Heart right ventricle (tissue), 16 donors: ENCODE measurements at regions not wholly inside any gene's neighbourhood (a gene's known extent, or its start where the extent isn't known, plus 50 kb on each side); places are given as distances from the start of the nearest gene placed in this dataset.

Experiments used
- ATAC-seq, 8 donors: fragments of 200-7000 bp; cut with Tn5 transposase; one replicate each; pipeline ENCODE4 v1.9.1; 2020; ENCODE audit warnings: mild to moderate bottlenecking in 8 of 8, moderate library complexity in 8 of 8, moderate number of reproducible peaks in 1 of 8
- DNase-seq, 2 donors: peaks; one replicate each; pipeline ENCODE4 v3.0.0-alpha.2; 2020
- H3K27ac ChIP-seq, 10 donors: fragments of 200-600 bp; sonication (generic) in 2 of 10; one replicate each; pipeline versions ENCODE4 v1.5.0 to v1.8.0; 2020 to 2022; ENCODE audit warnings: mild to moderate bottlenecking in 3 of 10
- H3K27me3 ChIP-seq, 7 donors: fragments of 200-600 bp; one replicate each; pipeline ENCODE4 v1.8.0; 2021 to 2022; ENCODE audit warnings: mild to moderate bottlenecking in 2 of 7
- H3K36me3 ChIP-seq, 9 donors: fragments of 200-600 bp; sonication (generic) in 1 of 9; one replicate each; pipeline versions ENCODE4 v1.5.0 to v1.8.0; 2020 to 2022; ENCODE audit warnings: mild to moderate bottlenecking in 2 of 9
- H3K4me1 ChIP-seq, 9 donors: fragments of 200-600 bp; sonication (generic) in 1 of 9; one replicate each; pipeline versions ENCODE4 v1.5.0 to v1.8.0; 2020 to 2022; ENCODE audit warnings: mild to moderate bottlenecking in 4 of 9
- H3K4me3 ChIP-seq, 10 donors: fragments of 200-600 bp; sonication (generic) in 2 of 10; one replicate each; pipeline versions ENCODE4 v1.5.0 to v1.8.0; 2020 to 2022; ENCODE audit warnings: mild to moderate bottlenecking in 7 of 10, moderate library complexity in 2 of 10
- H3K9me3 ChIP-seq, 11 donors: fragments of 200-600 bp in 10 of 11; sonication (generic) in 2 of 11; one replicate each; pipeline versions ENCODE4 v1.5.0 to v1.8.0; 2013 to 2022; ENCODE audit warnings: mild to moderate bottlenecking in 2 of 11, control low read depth in 1 of 11, moderate library complexity in 1 of 11
- WGBS, 2 donors: extraction: QIAGEN DNeasy Blood & Tissue Kit; methylation state at CpG; one replicate each; pipeline ENCODE4 v1.1.7; 2013; ENCODE audit warnings: inconsistent platforms in 1 of 2; 5-methylcytosine and 5-hydroxymethylcytosine counted together
- intact Hi-C, 10 donors: fragments of 100-400 bp; cut with DNase I; formaldehyde crosslinking; loops; one replicate each; pipeline versions ENCODE4 v1.11.1 to v1.14.2; 2022
- TF ChIP-seq, protein P1 (sequence below), 9 donors: fragments of 200-600 bp; sonication (generic) in 2 of 9; IDR thresholded peaks; one replicate each; pipeline versions ENCODE4 v1.5.0 to v1.8.0; 2021 to 2022; ENCODE audit warnings: antibody characterized with exemption in 9 of 9, mild to moderate bottlenecking in 5 of 9, moderate library complexity in 1 of 9
- donor health status: Arrhythmogenic right ventricular cardiomyopathy.
- donor health status: ischemic (EF 13 %, LVEDD 7.1; RV severe dilation, severe dysfunction).
- donor health status: healthy with polysubstance abuse.
- donor health status: DM: no; HTN: yes; CAD: no.
- donor health status: DM: no; HTN: no; CAD: no.
- donor health status: ischemic (EF 25% LVEDD 6.9; RV normal size, moderate dysfunction).
- donor health status: ischemic (EF 25% LVEDD 5.7; RV mildly dilated, moderate dysfunction).
- donor health status: healthy.
- donor health status: DM: yes; HTN: yes; CAD: no.
- donor health status: Ischemic cardiomyopathy.
- donor health status: ischemic (EF 35%, LVEDD 5.7; RV mildly dilated, moderate dysfunction).
- donor health status: nonischemic (EF 11% LVEDD 7.7; RV severe dilation, severe dysfunction).
- donor health status: DM: yes; HTN: yes; CAD: no.
- donor health status: PGD.
- donor health status: ischemic (EF 29% LVEDD 5.4; RV normal size, mild dysfunction).
- donor health status: nonischemic (EF 23%, LVEDD 6.1; RV moderate dilation, normal function).

DNA sequence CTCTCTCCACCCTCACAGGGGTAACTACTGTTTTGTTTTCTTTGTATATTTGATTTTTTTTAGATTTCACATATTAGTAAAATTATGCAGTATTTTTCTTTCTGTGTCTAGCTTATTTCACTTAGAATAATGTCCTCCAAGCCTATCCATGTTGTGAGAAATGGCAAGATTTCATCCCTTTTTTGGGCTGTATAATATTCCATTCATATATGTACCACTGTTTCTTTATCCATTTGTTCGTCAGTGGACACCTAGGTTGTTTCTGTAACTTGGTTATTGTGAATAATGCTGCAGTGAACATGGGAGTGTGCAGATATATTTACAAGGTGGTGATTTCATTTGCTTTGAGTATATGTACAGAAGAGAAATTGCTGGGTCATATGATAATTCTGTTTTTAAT, 144.0 kb upstream of the CHD1 start:
- no peak for DNase-seq
- H3K4me3 ChIP-seq, result no peak overlapping the region
- H3K4me1 ChIP-seq, result peaks cover 0 to 9% (median 0%) of the 10 kb centered on the region in 9 donors
- H3K27me3 ChIP-seq, result no peaks in the 10 kb centered on the region
- TF ChIP-seq, protein P1, sequence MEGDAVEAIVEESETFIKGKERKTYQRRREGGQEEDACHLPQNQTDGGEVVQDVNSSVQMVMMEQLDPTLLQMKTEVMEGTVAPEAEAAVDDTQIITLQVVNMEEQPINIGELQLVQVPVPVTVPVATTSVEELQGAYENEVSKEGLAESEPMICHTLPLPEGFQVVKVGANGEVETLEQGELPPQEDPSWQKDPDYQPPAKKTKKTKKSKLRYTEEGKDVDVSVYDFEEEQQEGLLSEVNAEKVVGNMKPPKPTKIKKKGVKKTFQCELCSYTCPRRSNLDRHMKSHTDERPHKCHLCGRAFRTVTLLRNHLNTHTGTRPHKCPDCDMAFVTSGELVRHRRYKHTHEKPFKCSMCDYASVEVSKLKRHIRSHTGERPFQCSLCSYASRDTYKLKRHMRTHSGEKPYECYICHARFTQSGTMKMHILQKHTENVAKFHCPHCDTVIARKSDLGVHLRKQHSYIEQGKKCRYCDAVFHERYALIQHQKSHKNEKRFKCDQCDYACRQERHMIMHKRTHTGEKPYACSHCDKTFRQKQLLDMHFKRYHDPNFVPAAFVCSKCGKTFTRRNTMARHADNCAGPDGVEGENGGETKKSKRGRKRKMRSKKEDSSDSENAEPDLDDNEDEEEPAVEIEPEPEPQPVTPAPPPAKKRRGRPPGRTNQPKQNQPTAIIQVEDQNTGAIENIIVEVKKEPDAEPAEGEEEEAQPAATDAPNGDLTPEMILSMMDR (IDR thresholded peaks at IDR 0.05), result no peak
- no peak for ATAC-seq
- no peak overlapping the region for H3K27ac ChIP-seq
- no peaks in the 10 kb centered on the region for H3K36me3 ChIP-seq
- intact Hi-C loops, result no loop called here
- H3K9me3 ChIP-seq, result peaks cover 0 to 7% (median 0%) of the 10 kb centered on the region in 11 donors
- WGBS, 2 donors, result 85 to 87% methylated on average over 1 of the region's 1 CpG

DNA sequence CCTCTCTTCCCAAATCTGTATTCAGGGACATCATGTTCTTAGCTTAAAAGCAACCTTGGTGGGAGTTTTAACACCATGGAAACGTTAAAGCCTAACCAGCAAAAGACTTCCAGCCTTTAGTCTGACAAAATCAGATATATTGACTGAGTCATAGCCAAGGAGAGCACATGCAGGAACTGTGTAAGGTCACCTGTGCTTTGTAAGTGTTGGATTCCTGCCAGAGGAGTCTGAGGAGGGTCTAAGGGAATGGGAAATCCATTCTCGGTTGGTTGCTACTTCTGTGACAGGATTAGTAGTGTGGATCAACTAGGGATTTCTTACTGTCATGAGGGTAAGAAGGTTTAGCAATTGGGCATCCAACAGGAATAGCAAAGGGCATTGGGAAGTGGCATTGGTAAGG, 142.0 kb upstream of the CHD1 start:
- Histone ChIP-seq H3K27ac (no peak overlapping the region), H3K4me1 (no peaks in the 10 kb centered on the region), H3K27me3 (no peaks in the 10 kb centered on the region), H3K9me3 (peaks cover 0 to 7% (median 0%) of the 10 kb centered on the region in 11 donors), H3K4me3 (no peak overlapping the region), H3K36me3 (no peaks in the 10 kb centered on the region)
- DNase-seq, result no peak
- ATAC-seq, result no peak
- WGBS, 2 donors, result 58 to 62% methylated on average over 2 of the region's 2 CpGs
- intact Hi-C loops, result no loop called here
- TF ChIP-seq, protein P1 (IDR thresholded peaks at IDR 0.05), result no peak

DNA sequence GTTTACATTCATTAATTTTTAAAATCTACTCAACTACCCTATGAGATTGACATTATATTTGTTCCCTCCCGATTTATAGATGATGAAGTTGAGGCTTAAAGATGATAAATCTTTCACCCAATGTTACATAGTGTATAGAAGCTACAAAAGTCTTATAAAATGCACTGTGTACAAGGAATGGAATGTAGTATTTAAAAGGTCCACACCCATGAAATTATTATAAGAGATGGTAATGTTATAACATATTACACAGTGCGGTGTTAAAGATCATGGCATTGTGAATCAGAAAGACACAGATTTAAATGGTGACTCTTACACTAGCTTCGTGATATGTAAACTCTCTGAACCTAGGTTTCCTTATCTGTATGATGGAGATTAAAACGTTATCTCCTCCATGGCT, 141.6 kb upstream of the CHD1 start:
- WGBS, 2 donors, result 62 to 68% methylated on average over 4 of the region's 4 CpGs
- no peak overlapping the region for H3K4me3 ChIP-seq
- H3K36me3 ChIP-seq, result no peaks in the 10 kb centered on the region
- no peaks in the 10 kb centered on the region for H3K27me3 ChIP-seq
- H3K27ac ChIP-seq, result no peak overlapping the region
- DNase-seq (no peak), ATAC-seq (no peak)
- intact Hi-C loops, result no loop called here
- TF ChIP-seq, protein P1 (IDR thresholded peaks at IDR 0.05), result no peak
- H3K9me3 ChIP-seq, result peaks cover 0 to 7% (median 0%) of the 10 kb centered on the region in 11 donors
- H3K4me1 ChIP-seq, result no peaks in the 10 kb centered on the region

DNA sequence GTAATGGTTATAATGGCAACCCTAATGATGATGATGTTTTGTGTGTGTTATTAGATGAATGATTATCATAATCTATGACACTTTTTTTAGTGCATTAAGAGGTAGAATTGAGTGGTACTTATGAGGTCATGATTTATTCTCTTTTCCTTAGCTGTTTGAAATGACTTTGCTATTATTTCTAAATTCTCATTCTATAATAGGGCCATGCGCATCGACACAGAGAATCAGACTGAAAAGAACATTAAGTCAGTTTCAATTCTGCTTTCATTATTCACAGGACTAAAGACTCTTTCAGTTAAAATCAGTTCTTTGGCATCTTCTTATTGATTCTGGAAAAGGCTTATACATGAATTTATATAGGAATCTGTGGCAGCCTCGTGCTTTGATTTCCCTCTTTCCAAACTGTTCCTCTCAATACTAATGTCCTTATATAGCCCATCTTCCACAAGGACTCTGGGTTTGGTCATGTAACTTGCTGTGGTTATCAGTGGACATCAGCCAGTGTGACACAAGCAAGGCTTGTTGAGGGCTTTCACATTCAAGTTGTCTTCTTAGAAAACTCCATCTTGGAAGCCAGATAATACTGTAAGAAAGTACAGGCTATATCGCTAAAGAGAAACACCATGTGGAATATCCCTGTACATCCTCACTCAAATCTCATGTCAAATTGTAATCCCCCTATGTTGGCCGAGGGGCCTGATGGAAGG, 140.3 kb upstream of the CHD1 start:
- TF ChIP-seq, protein P1 (IDR thresholded peaks at IDR 0.05), result no peak
- Histone ChIP-seq H3K9me3 (peaks cover 0 to 7% (median 0%) of the 10 kb centered on the region in 11 donors), H3K27me3 (no peaks in the 10 kb centered on the region), H3K36me3 (no peaks in the 10 kb centered on the region), H3K4me1 (no peaks in the 10 kb centered on the region), H3K4me3 (no peak overlapping the region), H3K27ac (no peak overlapping the region)
- 87 to 90% methylated on average over 5 of the region's 5 CpGs for WGBS, 2 donors
- intact Hi-C loops, result loop anchor here in 2 of 10 donors (10.0 kb wide), 1 partner anchor 164 kb away; no protein-coding TSS in a partner anchor
- ATAC-seq, result no peak
- DNase-seq, result no peak
